H1 (cell line): ENCODE measurements at regions not wholly inside any gene's neighbourhood (a gene's known extent, or its start where the extent isn't known, plus 50 kb on each side); places are given as distances from the start of the nearest gene placed in this dataset.

Experiments
- ASH2L ChIP-seq: fragments of 200-600, 300-600 bp; sonication (generic); IDR thresholded peaks from one replicate; pipeline ENCODE4 v1.7.1; 2017; ENCODE audit warnings: low read length
- CHD1 ChIP-seq: IDR thresholded peaks from 2 replicates; pipeline ENCODE4 v1.6.1; 2012; ENCODE audit warnings: low read depth, low read length, improper control_type of control experiment
- EP300 ChIP-seq, 2 experiments: IDR thresholded peaks; 1 replicate in 1 of 2; 2 replicates in 1 of 2; pipeline ENCODE4 v1.6.1; 2011 to 2012; ENCODE audit warnings: low read depth in 2 of 2, low read length in 2 of 2, mild to moderate bottlenecking in 2 of 2, borderline replicate concordance in 1 of 2, inconsistent platforms in 1 of 2, moderate library complexity in 1 of 2
- POLR2AphosphoS5 ChIP-seq: IDR thresholded peaks from 2 replicates; pipeline ENCODE4 v1.6.1; 2011; ENCODE audit warnings: low read depth, low read length
- SIN3A ChIP-seq, 2 experiments: IDR thresholded peaks in 1 of 2; conservative IDR thresholded peaks in 1 of 2; 2 replicates each; pipeline ENCODE4 v1.6.1; 2011 to 2012; ENCODE audit warnings: low read length in 2 of 2, improper control_type of control experiment in 1 of 2, low read depth in 1 of 2, mild to moderate bottlenecking in 1 of 2
- TBP ChIP-seq: IDR thresholded peaks from 2 replicates; pipeline ENCODE4 v1.6.1; 2011; ENCODE audit warnings: low read depth, low read length, improper control_type of control experiment
- ZNF274 ChIP-seq: IDR thresholded peaks from 2 replicates; pipeline ENCODE4 v1.7.0; 2012; ENCODE audit warnings: low read length, borderline replicate concordance; ENCODE audit errors: extremely low read depth
- TF ChIP-seq, protein P1 (sequence below), 3 experiments: IDR thresholded peaks; 1 replicate in 2 of 3; 2 replicates in 1 of 3; pipeline versions ENCODE4 v1.5.1 to v1.6.1; 2011; ENCODE audit warnings: low read length in 3 of 3, mild to moderate bottlenecking in 3 of 3, inconsistent platforms in 2 of 3, low read depth in 1 of 3, moderate library complexity in 1 of 3; ENCODE audit not compliant: insufficient read depth in 1 of 3; ENCODE audit errors: control extremely low read depth in 1 of 3
- TF ChIP-seq, protein P2 (sequence below): IDR thresholded peaks from 2 replicates; pipeline ENCODE4 v1.6.1; 2011; ENCODE audit warnings: low read length, improper control_type of control experiment

DNA sequence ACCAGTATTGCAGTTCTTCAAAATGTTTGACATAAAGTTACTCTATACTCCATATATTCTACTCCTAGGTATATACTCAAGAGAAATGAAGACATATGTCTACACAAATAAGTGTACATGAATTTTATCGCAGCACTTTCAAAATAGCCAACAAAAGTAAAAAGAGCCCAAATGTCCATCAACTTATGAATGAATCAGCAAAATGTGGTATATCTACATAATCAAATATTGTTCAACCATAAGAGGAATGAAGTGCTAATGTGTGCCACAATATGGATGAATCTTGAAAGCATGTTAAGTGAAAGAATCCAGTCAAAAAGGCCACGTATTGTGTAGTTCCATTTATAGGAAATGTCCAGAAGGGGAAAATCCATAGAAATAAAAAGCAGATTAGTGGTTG, 98.6 kb upstream of the F3 start:
- TF ChIP-seq, protein P1, sequence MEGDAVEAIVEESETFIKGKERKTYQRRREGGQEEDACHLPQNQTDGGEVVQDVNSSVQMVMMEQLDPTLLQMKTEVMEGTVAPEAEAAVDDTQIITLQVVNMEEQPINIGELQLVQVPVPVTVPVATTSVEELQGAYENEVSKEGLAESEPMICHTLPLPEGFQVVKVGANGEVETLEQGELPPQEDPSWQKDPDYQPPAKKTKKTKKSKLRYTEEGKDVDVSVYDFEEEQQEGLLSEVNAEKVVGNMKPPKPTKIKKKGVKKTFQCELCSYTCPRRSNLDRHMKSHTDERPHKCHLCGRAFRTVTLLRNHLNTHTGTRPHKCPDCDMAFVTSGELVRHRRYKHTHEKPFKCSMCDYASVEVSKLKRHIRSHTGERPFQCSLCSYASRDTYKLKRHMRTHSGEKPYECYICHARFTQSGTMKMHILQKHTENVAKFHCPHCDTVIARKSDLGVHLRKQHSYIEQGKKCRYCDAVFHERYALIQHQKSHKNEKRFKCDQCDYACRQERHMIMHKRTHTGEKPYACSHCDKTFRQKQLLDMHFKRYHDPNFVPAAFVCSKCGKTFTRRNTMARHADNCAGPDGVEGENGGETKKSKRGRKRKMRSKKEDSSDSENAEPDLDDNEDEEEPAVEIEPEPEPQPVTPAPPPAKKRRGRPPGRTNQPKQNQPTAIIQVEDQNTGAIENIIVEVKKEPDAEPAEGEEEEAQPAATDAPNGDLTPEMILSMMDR (IDR thresholded peaks at IDR 0.05; ENCODE audit: control extremely low read depth in 1 of 3, insufficient read depth in 1 of 3, low read depth in 1 of 3, low read length in 3 of 3): no peak
- TF ChIP-seq TBP (no peak), POLR2AphosphoS5 (no peak), CHD1 (no peak), SIN3A (conservative IDR thresholded peaks at IDR 0.05 in 1 of 2, IDR thresholded peaks at IDR 0.05 in 1 of 2; ENCODE audit: low read depth in 1 of 2, low read length in 2 of 2) (no peak), ASH2L (no peak), ZNF274 (no peak), EP300 (IDR thresholded peaks at IDR 0.05; ENCODE audit: borderline replicate concordance in 1 of 2, low read depth in 2 of 2, low read length in 2 of 2) (no peak)
- TF ChIP-seq, protein P2, sequence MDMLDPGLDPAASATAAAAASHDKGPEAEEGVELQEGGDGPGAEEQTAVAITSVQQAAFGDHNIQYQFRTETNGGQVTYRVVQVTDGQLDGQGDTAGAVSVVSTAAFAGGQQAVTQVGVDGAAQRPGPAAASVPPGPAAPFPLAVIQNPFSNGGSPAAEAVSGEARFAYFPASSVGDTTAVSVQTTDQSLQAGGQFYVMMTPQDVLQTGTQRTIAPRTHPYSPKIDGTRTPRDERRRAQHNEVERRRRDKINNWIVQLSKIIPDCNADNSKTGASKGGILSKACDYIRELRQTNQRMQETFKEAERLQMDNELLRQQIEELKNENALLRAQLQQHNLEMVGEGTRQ: no peak
